GM12878 (cell line): ENCODE measurements at regions not wholly inside any gene's neighbourhood (a gene's known extent, or its start where the extent isn't known, plus 50 kb on each side); places are given as distances from the start of the nearest gene placed in this dataset.

Experiments used
- ASH2L ChIP-seq: fragments of 300-600, 200-600 bp; sonication (generic); IDR thresholded peaks from 2 replicates; pipeline ENCODE4 v1.6.1; 2017; ENCODE audit warnings: low read depth, mild to moderate bottlenecking, borderline replicate concordance
- CTCF ChIP-seq, 3 experiments: IDR thresholded peaks in 2 of 3; conservative IDR thresholded peaks in 1 of 3; 2 replicates each; pipeline ENCODE4 v1.5.1; 2011; ENCODE audit warnings: low read depth in 3 of 3, low read length in 3 of 3, mild to moderate bottlenecking in 3 of 3, control low read depth in 2 of 3, moderate library complexity in 2 of 3, inconsistent platforms in 1 of 3, mixed read lengths in 1 of 3; ENCODE audit not compliant: control insufficient read depth in 2 of 3, insufficient read depth in 1 of 3; ENCODE audit errors: extremely low read depth in 1 of 3
- MEF2B ChIP-seq: fragments of 450-650 bp; IDR thresholded peaks from 2 replicates; pipeline ENCODE4 v1.6.1; 2018; ENCODE audit warnings: mild to moderate bottlenecking, moderate library complexity; ENCODE audit not compliant: partially characterized antibody, poor library complexity, severe bottlenecking
- NBN ChIP-seq: fragments of 450-650 bp; IDR thresholded peaks from 2 replicates; pipeline ENCODE4 v1.6.1; 2016
- NR2C2 ChIP-seq: IDR thresholded peaks from 2 replicates; pipeline ENCODE4 v1.6.1; 2011; ENCODE audit warnings: borderline replicate concordance, low read depth; ENCODE audit not compliant: control insufficient read depth, insufficient read length
- RAD21 ChIP-seq: IDR thresholded peaks from 2 replicates; pipeline ENCODE4 v1.6.1; 2011; ENCODE audit warnings: mild to moderate bottlenecking, low read depth, low read length, moderate library complexity; ENCODE audit not compliant: insufficient read depth
- SP1 ChIP-seq: IDR thresholded peaks from one replicate; pipeline ENCODE4 v1.6.1; 2011; ENCODE audit warnings: low read depth, low read length
- SREBF2 ChIP-seq: IDR thresholded peaks from 2 replicates; pipeline ENCODE4 v1.6.1; 2012; ENCODE audit warnings: mild to moderate bottlenecking, low read length
- TF ChIP-seq, protein P1 (sequence below): fragments of 450-650 bp; IDR thresholded peaks from 2 replicates; pipeline ENCODE4 v1.6.1; 2017; ENCODE audit warnings: low read depth, mild to moderate bottlenecking, moderate library complexity
- TF ChIP-seq, protein P2 (sequence below): fragments of 150-350 bp; IDR thresholded peaks from 2 replicates; pipeline ENCODE4 v1.6.1; 2014; ENCODE audit warnings: mild to moderate bottlenecking, low read depth, low read length

- TF ChIP-seq, protein P1, sequence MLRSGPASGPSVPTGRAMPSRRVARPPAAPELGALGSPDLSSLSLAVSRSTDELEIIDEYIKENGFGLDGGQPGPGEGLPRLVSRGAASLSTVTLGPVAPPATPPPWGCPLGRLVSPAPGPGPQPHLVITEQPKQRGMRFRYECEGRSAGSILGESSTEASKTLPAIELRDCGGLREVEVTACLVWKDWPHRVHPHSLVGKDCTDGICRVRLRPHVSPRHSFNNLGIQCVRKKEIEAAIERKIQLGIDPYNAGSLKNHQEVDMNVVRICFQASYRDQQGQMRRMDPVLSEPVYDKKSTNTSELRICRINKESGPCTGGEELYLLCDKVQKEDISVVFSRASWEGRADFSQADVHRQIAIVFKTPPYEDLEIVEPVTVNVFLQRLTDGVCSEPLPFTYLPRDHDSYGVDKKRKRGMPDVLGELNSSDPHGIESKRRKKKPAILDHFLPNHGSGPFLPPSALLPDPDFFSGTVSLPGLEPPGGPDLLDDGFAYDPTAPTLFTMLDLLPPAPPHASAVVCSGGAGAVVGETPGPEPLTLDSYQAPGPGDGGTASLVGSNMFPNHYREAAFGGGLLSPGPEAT: 0 out of 2 replicates have a peak, but pooled peaks have one; percentile 16
- TF ChIP-seq CTCF (IDR thresholded peaks at IDR 0.05 in 2 of 3, conservative IDR thresholded peaks at IDR 0.05 in 1 of 3; ENCODE audit: control insufficient read depth in 2 of 3, extremely low read depth in 1 of 3, insufficient read depth in 1 of 3, low read depth in 3 of 3, low read length in 3 of 3) (peak; percentile 50 to 51 (median 50); a peak in 5 of 6 replicates), RAD21 (peak; percentile 51), MEF2B (no peak), NBN (0 out of 2 replicates have a peak, but pooled peaks have one; percentile 31), SREBF2 (no peak), SP1 (no peak), ASH2L (no peak), NR2C2 (no peak)
- TF ChIP-seq, protein P2, sequence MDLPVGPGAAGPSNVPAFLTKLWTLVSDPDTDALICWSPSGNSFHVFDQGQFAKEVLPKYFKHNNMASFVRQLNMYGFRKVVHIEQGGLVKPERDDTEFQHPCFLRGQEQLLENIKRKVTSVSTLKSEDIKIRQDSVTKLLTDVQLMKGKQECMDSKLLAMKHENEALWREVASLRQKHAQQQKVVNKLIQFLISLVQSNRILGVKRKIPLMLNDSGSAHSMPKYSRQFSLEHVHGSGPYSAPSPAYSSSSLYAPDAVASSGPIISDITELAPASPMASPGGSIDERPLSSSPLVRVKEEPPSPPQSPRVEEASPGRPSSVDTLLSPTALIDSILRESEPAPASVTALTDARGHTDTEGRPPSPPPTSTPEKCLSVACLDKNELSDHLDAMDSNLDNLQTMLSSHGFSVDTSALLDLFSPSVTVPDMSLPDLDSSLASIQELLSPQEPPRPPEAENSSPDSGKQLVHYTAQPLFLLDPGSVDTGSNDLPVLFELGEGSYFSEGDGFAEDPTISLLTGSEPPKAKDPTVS: no peak
Measured at GRCh38 chr2:198657512-198658121, 800.1 kb downstream of the SATB2 start (continued).
